Left ventricle myocardium inferior (tissue), 1 donor: ENCODE measurements at regions not wholly inside any gene's neighbourhood (a gene's known extent, or its start where the extent isn't known, plus 50 kb on each side); places are given as distances from the start of the nearest gene placed in this dataset.

Experiments used
- DNase-seq: peaks from one replicate; pipeline ENCODE4 v3.0.0-alpha.2; 2020
- H3K27ac ChIP-seq: fragments of 200-600 bp; replicated peaks from 2 replicates; pipeline ENCODE4 v1.8.0; 2021
- H3K27me3 ChIP-seq: fragments of 200-600 bp; 2 replicates; pipeline ENCODE4 v1.8.0; 2021; ENCODE audit warnings: low read depth
- H3K36me3 ChIP-seq: fragments of 200-600 bp; 2 replicates; pipeline ENCODE4 v1.8.0; 2021
- H3K4me1 ChIP-seq: fragments of 200-600 bp; 2 replicates; pipeline ENCODE4 v1.8.0; 2021
- H3K4me3 ChIP-seq: fragments of 200-600 bp; 2 replicates; pipeline ENCODE4 v1.8.0; 2021; ENCODE audit warnings: mild to moderate bottlenecking, moderate library complexity
- H3K9me3 ChIP-seq: fragments of 200-600 bp; replicated peaks from 2 replicates; pipeline ENCODE4 v1.8.0; 2021
- CTCF ChIP-seq: fragments of 200-600 bp; IDR thresholded peaks from 2 replicates; pipeline ENCODE4 v1.8.0; 2021; ENCODE audit warnings: antibody characterized with exemption, mild to moderate bottlenecking, borderline replicate concordance
- intact Hi-C: fragments of 100-400 bp; cut with micrococcal nuclease; formaldehyde crosslinking; loops from one replicate; pipeline ENCODE4 v1.11.0; 2022
- donor health status: DM: no; HTN: yes; CAD: no; lungs with severe emphysema.

GRCh38 chr7:113371416-113372043, 253.2 kb upstream of the SMIM30 start:
- H3K4me3 ChIP-seq: no peak overlapping the region
- TF ChIP-seq CTCF: no peak
- H3K27ac ChIP-seq: no peak overlapping the region
- H3K36me3 ChIP-seq: no peaks in the 10 kb centered on the region
- no peaks in the 10 kb centered on the region for H3K4me1 ChIP-seq
- intact Hi-C loops: no loop called here
- DNase-seq: no peak
- H3K27me3 ChIP-seq: no peaks in the 10 kb centered on the region
- no peaks in the 10 kb centered on the region for H3K9me3 ChIP-seq

- Histone ChIP-seq H3K4me3 (no peak overlapping the region), H3K27me3 (no peaks in the 10 kb centered on the region), H3K36me3 (no peaks in the 10 kb centered on the region), H3K9me3 (no peaks in the 10 kb centered on the region), H3K27ac (no peak overlapping the region), H3K4me1 (no peaks in the 10 kb centered on the region)
- intact Hi-C loops: no loop called here
- DNase-seq: no peak
- TF ChIP-seq CTCF: no peak
Measured at GRCh38 chr7:113370910-113371309, 252.6 kb upstream of the SMIM30 start.

DNA sequence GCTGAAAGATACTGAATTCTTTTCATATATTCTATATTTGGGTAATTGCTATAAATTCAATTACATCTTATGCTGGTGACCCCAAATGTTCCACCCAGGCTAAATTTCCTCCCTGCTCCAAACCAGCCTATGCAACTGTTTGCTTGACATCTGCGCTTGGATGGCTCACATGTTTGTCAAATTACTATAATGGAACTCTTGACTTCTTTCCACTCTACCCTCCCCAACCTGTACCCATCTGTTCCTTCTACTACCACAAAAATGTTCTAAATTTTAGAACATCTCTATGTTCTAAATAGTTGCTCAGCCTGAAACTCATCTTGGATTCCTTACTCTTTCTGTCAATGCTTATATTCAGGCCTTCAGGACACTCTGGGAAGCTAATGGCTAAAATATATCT, 249.9 kb upstream of the SMIM30 start:
- Histone ChIP-seq H3K4me1 (no peaks in the 10 kb centered on the region), H3K9me3 (peaks cover 6% of the 10 kb centered on the region), H3K4me3 (no peak overlapping the region), H3K27me3 (no peaks in the 10 kb centered on the region), H3K36me3 (no peaks in the 10 kb centered on the region), H3K27ac (no peak overlapping the region)
- no peak for DNase-seq
- intact Hi-C loops: no loop called here
- TF ChIP-seq CTCF: no peak

DNA sequence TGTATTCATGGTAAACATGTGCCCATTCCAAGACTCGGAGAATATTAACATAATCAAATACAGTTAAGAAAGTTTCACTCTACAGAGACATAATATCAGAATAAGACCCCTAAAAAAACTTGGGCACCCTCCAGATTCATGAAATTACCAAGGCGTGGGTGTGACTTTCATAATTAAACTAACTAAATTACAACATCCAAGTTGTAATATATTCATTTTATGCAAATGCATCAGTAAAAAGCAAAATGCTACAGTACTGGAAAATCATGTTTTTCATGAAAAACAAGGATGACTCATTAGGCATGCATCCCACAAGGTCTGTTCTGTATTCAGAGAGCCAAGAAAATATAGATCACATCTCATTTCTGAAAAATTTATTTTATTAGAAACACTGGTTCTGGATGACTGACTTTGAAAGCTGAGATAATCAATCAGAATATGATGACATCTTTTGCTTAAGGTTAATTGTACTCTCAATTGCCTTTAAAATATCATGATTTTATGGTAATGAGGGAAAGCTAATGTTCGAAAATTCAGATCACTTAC, 248.8 kb upstream of the SMIM30 start:
- H3K27me3 ChIP-seq: no peaks in the 10 kb centered on the region
- H3K36me3 ChIP-seq: no peaks in the 10 kb centered on the region
- DNase-seq: no peak
- intact Hi-C loops: no loop called here
- no peak overlapping the region for H3K4me3 ChIP-seq
- TF ChIP-seq CTCF: no peak
- peaks cover 6% of the 10 kb centered on the region for H3K9me3 ChIP-seq
- no peaks in the 10 kb centered on the region for H3K4me1 ChIP-seq
- no peak overlapping the region for H3K27ac ChIP-seq

DNA sequence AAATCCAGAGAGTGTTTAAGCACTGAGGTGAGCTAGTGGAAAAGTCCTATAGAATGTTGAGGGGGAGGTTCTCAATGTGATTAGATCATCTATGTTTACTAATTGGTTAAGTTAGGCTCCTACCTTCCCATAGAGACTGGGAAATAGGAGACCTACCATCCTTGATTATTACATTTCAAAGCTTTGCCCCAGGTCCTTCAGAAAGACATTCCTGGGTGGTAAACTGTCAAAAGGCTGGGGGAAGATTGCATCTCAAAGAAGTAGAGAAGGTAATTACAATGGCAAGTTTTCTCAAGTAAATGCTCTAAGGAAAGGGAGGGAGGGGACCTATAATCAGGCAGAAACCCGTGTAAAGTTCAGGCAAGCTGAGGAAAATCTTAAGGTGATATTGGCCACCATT, 247.8 kb upstream of the SMIM30 start:
- no peak overlapping the region for H3K27ac ChIP-seq
- H3K36me3 ChIP-seq: no peaks in the 10 kb centered on the region
- peaks cover 6% of the 10 kb centered on the region for H3K9me3 ChIP-seq
- intact Hi-C loops: no loop called here
- no peak for TF ChIP-seq CTCF
- no peak for DNase-seq
- no peaks in the 10 kb centered on the region for H3K4me1 ChIP-seq
- no peak overlapping the region for H3K4me3 ChIP-seq
- no peaks in the 10 kb centered on the region for H3K27me3 ChIP-seq

- no peak for DNase-seq
- H3K4me1 ChIP-seq: no peaks in the 10 kb centered on the region
- no peak for TF ChIP-seq CTCF
- no peak overlapping the region for H3K27ac ChIP-seq
- peaks cover 7% of the 10 kb centered on the region for H3K9me3 ChIP-seq
- intact Hi-C loops: no loop called here
- H3K27me3 ChIP-seq: no peaks in the 10 kb centered on the region
- H3K4me3 ChIP-seq: no peak overlapping the region
- no peaks in the 10 kb centered on the region for H3K36me3 ChIP-seq
Measured at GRCh38 chr7:113349339-113349738, 231.0 kb upstream of the SMIM30 start.
